GM23338 (cell line): ENCODE measurements at regions not wholly inside any gene's neighbourhood (a gene's known extent, or its start where the extent isn't known, plus 50 kb on each side); places are given as distances from the start of the nearest gene placed in this dataset.

Experiments
- ATAC-seq: fragments of 200-7000 bp; cut with Tn5 transposase; 3 replicates; pipeline ENCODE4 v1.9.1; 2020
- DNase-seq: peaks from one replicate; pipeline ENCODE4 v3.0.0-alpha.2; 2015; ENCODE audit warnings: low spot score
- H2AFZ ChIP-seq: fragments of 200-600 bp; sonication (generic); 2 replicates; pipeline ENCODE4 v1.8.0; 2016; ENCODE audit warnings: antibody characterized with exemption, mild to moderate bottlenecking, moderate library complexity
- H3F3A ChIP-seq: fragments of 200-600 bp; sonication (generic); replicated peaks from 2 replicates; pipeline ENCODE4 v1.8.0; 2017; ENCODE audit warnings: antibody characterized with exemption, mixed run types, low read depth
- H3K27ac ChIP-seq: fragments of 200-600 bp; sonication (generic); 2 replicates; pipeline ENCODE4 v1.6.1; 2016; ENCODE audit warnings: low read depth
- H3K27me3 ChIP-seq: fragments of 200-600 bp; sonication (generic); 2 replicates; pipeline ENCODE4 v1.8.0; 2016; ENCODE audit warnings: mild to moderate bottlenecking, mixed run types, moderate library complexity; ENCODE audit not compliant: insufficient read depth
- H3K36me3 ChIP-seq: fragments of 200-600 bp; sonication (generic); 2 replicates; pipeline ENCODE4 v1.8.0; 2016; ENCODE audit warnings: mild to moderate bottlenecking; ENCODE audit not compliant: insufficient read depth
- H3K4me1 ChIP-seq: fragments of 200-600 bp; sonication (generic); 2 replicates; pipeline ENCODE4 v1.8.0; 2016; ENCODE audit warnings: mild to moderate bottlenecking, moderate library complexity; ENCODE audit not compliant: insufficient read depth
- H3K4me2 ChIP-seq: fragments of 200-600 bp; sonication (generic); 2 replicates; pipeline ENCODE4 v1.7.1; 2017; ENCODE audit warnings: mixed run types
- H3K4me3 ChIP-seq: fragments of 200-600 bp; sonication (generic); 2 replicates; pipeline ENCODE4 v1.6.1; 2016; ENCODE audit warnings: mixed run types
- H3K79me2 ChIP-seq: fragments of 200-600 bp; sonication (generic); replicated peaks from 2 replicates; pipeline ENCODE4 v1.8.0; 2017; ENCODE audit warnings: mild to moderate bottlenecking; ENCODE audit not compliant: insufficient read depth
- H3K9me2 ChIP-seq: fragments of 200-600 bp; sonication (generic); 2 replicates; pipeline ENCODE4 v1.8.0; 2017; ENCODE audit not compliant: insufficient read depth
- H4K20me1 ChIP-seq: fragments of 200-600 bp; sonication (generic); replicated peaks from 2 replicates; pipeline ENCODE4 v1.8.0; 2017; ENCODE audit warnings: mild to moderate bottlenecking; ENCODE audit not compliant: insufficient read depth
- H3K27ac Mint-ChIP-seq: 2 replicates; pipeline ENCODE4 v1.8.0; 2020; ENCODE audit warnings: inconsistent platforms, mild to moderate bottlenecking, moderate library complexity, mixed read lengths
- H3K27me3 Mint-ChIP-seq: 3 replicates; pipeline ENCODE4 v1.8.0; 2022; ENCODE audit warnings: low read depth, mild to moderate bottlenecking, moderate library complexity, mixed read lengths, inconsistent platforms; ENCODE audit not compliant: insufficient read depth, poor library complexity
- H3K36me3 Mint-ChIP-seq: 3 replicates; pipeline ENCODE4 v1.8.0; 2021; ENCODE audit warnings: low read depth, mild to moderate bottlenecking, inconsistent platforms, moderate library complexity, mixed read lengths
- H3K4me1 Mint-ChIP-seq: 3 replicates; pipeline ENCODE4 v1.8.0; 2020; ENCODE audit warnings: mild to moderate bottlenecking, inconsistent platforms, mixed read lengths
- H3K4me3 Mint-ChIP-seq: 3 replicates; pipeline ENCODE4 v1.8.0; 2021; ENCODE audit warnings: moderate library complexity, mild to moderate bottlenecking, inconsistent platforms, mixed read lengths
- H3K9me3 Mint-ChIP-seq: 3 replicates; pipeline ENCODE4 v1.8.0; 2020; ENCODE audit warnings: moderate library complexity, mild to moderate bottlenecking, inconsistent platforms, mixed read lengths
- CREB1 ChIP-seq: fragments of 250-450 bp; sonication (Bioruptor Pico); IDR thresholded peaks from 2 replicates; pipeline ENCODE4 v1.5.0; 2020; ENCODE audit warnings: low read depth, mild to moderate bottlenecking, moderate library complexity
- CTCF ChIP-seq, 2 experiments: fragments of 200-600 bp in 1 of 2; sonication (generic) in 1 of 2; conservative IDR thresholded peaks; 2 replicates each; pipeline versions ENCODE4 v1.5.1 to v1.6.1; 2016 to 2017; ENCODE audit warnings: antibody characterized with exemption in 2 of 2, low read depth in 2 of 2, mild to moderate bottlenecking in 2 of 2, moderate library complexity in 1 of 2
- ETS1 ChIP-seq: IDR thresholded peaks from 2 replicates; pipeline ENCODE4 v1.6.1; 2016; ENCODE audit warnings: antibody characterized with exemption
- EZH2 ChIP-seq: fragments of 200-600 bp; sonication (generic); IDR thresholded peaks from one replicate; pipeline ENCODE4 v1.8.0; 2017; ENCODE audit warnings: antibody characterized with exemption, mild to moderate bottlenecking, low read depth; ENCODE audit not compliant: unreplicated experiment
- EZH2phosphoT487 ChIP-seq: fragments of 200-600 bp; sonication (generic); IDR thresholded peaks from one replicate; pipeline ENCODE4 v1.8.1; 2018; ENCODE audit warnings: antibody characterized with exemption; ENCODE audit not compliant: unreplicated experiment
- JUNB ChIP-seq: IDR thresholded peaks from one replicate; pipeline ENCODE4 v1.6.1; 2016; ENCODE audit warnings: antibody characterized with exemption; ENCODE audit not compliant: unreplicated experiment
- NANOG ChIP-seq: IDR thresholded peaks from 2 replicates; pipeline ENCODE4 v1.6.1; 2016; ENCODE audit warnings: antibody characterized with exemption, borderline replicate concordance
- POLR2AphosphoS5 ChIP-seq: IDR thresholded peaks from 2 replicates; pipeline ENCODE4 v1.6.1; 2016; ENCODE audit warnings: antibody characterized with exemption, low read depth
- REST ChIP-seq: IDR thresholded peaks from one replicate; pipeline ENCODE4 v1.6.1; 2018; ENCODE audit warnings: antibody characterized with exemption; ENCODE audit not compliant: unreplicated experiment
- STAT1 ChIP-seq: IDR thresholded peaks from one replicate; pipeline ENCODE4 v1.6.1; 2016; ENCODE audit warnings: antibody characterized with exemption; ENCODE audit not compliant: unreplicated experiment
- ZNF114 ChIP-seq: fragments of 250-450 bp; sonication (Bioruptor Pico); IDR thresholded peaks from 2 replicates; pipeline ENCODE4 v1.5.0; 2020; ENCODE audit warnings: mild to moderate bottlenecking, moderate library complexity
- ZNF331 ChIP-seq: fragments of 250-450 bp; sonication (Bioruptor Pico); IDR thresholded peaks from 2 replicates; pipeline ENCODE4 v1.5.0; 2020; ENCODE audit warnings: low read depth, mild to moderate bottlenecking, moderate library complexity
- ZNF462 ChIP-seq: fragments of 250-450 bp; sonication (Bioruptor Pico); IDR thresholded peaks from 2 replicates; pipeline ENCODE4 v1.5.0; 2020; ENCODE audit warnings: mild to moderate bottlenecking, moderate library complexity

GRCh38 chr3:8329598-8329997 lies 172.0 kb upstream of the LMCD1 start:
- peaks cover 2% of the 10 kb centered on the region for H3K27me3 Mint-ChIP-seq
- H3K4me1 Mint-ChIP-seq: no peaks in the 10 kb centered on the region
- H3K9me3 Mint-ChIP-seq: peaks cover 10% of the 10 kb centered on the region; the same call in 1 of the 3 replicates

More at GRCh38 chr3:8329598-8329997, 172.0 kb upstream of the LMCD1 start:
- H3K4me3 Mint-ChIP-seq: no peak overlapping the region
- no peaks in the 10 kb centered on the region for H3K79me2 ChIP-seq
- no peak overlapping the region for H2AFZ ChIP-seq
- H3K4me1 ChIP-seq: no peaks in the 10 kb centered on the region
- H3K27ac ChIP-seq: no peak overlapping the region
- H3K36me3 ChIP-seq: 0 out of 2 replicates have a peak, but pooled peaks cover 3% of the 10 kb centered on the region
- no peak overlapping the region for H3K27ac Mint-ChIP-seq
- TF ChIP-seq EZH2 (no peak), ZNF462 (CRISPR knock-in tag) (no peak), ZNF114 (CRISPR knock-in tag) (no peak), ETS1 (no peak), POLR2AphosphoS5 (no peak), ZNF331 (no peak), NANOG (no peak), CTCF (conservative IDR thresholded peaks at IDR 0.05; ENCODE audit: low read depth in 2 of 2) (no peak), REST (no peak), STAT1 (no peak), JUNB (no peak), CREB1 (CRISPR knock-in tag) (no peak), EZH2phosphoT487 (no peak)
- no peak overlapping the region for H3K4me2 ChIP-seq
- H3F3A ChIP-seq: no peaks in the 10 kb centered on the region
- no peaks in the 10 kb centered on the region for H3K27me3 ChIP-seq
- no peak overlapping the region for H3K4me3 ChIP-seq
- H3K36me3 Mint-ChIP-seq: peaks cover 2% of the 10 kb centered on the region; the same call in 1 of the 3 replicates
- no peaks in the 10 kb centered on the region for H3K9me2 ChIP-seq
- H4K20me1 ChIP-seq: no peaks in the 10 kb centered on the region
- DNase-seq: no peak
- ATAC-seq: no peak
